ENCODE measurements at regions not wholly inside any gene's neighbourhood (a gene's known extent, or its start where the extent isn't known, plus 50 kb on each side); places are given as distances from the start of the nearest gene placed in this dataset.

DNA sequence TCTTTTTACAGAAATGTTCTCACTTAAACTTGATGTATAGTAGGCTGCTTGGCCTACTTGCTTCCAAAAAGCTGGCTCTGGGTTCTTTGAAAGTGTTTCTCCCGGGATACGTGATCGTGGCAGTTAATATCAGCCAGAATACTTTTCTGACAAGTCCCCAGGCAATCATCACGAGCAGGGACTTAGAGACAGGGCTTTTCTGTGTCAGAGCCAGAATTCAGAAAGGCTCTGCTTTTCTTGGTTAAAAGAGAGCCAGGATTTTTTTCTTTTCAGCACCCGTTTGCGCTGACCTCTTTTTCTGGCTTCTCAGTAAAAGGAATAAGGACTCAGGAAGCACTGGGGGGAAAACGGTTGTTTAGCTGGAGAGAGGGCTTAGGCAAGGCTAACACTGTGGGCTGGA lies 57.8 kb upstream of the ARHGAP5 start:
- no peak for DNase-seq (ENCODE audit: extremely low read depth, low read depth, low spot score)

DNA sequence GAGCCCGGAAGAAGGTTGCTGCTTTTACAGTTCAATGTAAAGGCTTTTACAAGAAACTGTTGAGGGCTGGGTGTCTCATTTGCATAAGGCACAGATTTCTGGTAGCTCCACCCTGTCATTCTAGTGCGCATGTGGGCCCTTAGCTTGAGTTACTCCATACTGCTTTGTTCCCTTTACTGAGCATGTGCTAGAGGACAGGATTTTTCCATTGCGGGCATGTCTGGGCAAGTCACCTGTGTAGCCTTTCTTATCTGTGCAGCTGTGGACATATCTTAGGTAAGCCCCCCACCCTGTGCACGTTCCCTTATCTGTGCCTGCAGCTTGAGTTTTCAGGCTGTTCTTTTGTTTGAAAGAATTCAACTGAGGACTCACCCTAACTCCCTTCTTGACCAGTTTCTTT lies 56.2 kb upstream of the ARHGAP5 start:
- DNase-seq (ENCODE audit: extremely low read depth, low read depth, low spot score) = no peak

DNA sequence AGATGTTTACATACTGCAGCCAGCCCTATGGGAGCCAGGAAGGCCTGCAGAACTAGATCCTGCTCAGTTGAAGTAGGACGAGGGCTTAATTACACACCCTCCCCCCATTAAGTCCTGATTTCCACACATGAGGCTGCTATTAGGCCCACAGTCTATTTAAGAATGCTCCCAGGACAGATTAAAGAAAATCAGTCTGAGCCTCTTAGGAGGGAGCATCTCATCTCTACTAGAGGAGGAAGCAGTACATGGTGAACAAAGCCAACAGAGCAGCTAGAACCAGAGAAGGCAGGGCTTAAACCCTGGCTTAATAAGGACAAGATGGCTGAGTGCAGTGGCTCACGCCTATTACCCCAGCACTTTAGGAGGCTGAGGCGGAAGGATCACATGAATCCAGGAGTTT lies 55.8 kb upstream of the ARHGAP5 start:
- no peak for DNase-seq (ENCODE audit: extremely low read depth, low read depth, low spot score)

DNA sequence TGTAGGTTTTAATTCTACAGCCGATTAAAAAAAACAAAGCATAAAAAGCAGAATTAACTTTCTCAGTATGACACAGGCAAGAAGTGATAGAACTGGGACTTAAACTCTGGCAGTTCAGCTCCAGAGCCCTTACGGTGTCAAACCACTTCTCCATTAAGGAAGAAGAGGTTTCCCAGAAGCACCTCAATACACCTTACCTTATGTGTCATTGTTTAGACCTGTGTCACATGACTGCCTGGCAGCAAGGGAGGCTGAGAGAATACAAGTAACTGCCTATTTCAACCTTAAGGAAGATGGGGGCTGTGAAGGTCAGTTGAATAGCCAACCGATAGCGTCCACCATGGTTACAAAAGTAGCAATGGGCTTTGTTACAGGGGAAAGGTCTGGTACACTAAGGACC lies 54.6 kb upstream of the ARHGAP5 start:
- DNase-seq (ENCODE audit: extremely low read depth, low read depth, low spot score) = no peak

DNA sequence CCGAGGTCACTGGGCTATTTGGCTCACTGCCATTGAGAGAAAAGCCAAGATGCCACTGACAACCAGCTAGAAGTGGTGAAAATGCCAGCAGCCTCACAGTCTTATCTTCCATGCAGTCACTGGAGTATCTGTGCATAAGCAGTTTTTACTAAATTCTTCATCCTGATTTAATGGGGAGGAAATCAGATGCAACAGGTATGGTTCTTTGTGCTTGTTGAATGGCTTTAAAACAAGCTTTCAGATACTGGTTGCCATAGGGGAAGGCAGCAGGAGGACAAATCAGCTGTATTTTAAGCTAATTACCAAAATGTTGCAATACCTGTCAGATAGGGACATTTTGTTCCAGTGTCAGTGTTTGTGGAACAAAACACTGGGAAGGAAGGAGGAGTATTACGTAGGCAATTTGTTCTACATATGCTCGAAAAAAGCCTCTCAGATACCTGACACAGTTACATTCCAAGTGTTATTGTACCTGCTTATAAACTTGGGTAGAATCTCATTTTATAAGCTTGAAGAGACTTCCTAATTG lies 54.1 kb upstream of the ARHGAP5 start:
- DNase-seq (ENCODE audit: extremely low read depth, low read depth, low spot score) = no peak

DNA sequence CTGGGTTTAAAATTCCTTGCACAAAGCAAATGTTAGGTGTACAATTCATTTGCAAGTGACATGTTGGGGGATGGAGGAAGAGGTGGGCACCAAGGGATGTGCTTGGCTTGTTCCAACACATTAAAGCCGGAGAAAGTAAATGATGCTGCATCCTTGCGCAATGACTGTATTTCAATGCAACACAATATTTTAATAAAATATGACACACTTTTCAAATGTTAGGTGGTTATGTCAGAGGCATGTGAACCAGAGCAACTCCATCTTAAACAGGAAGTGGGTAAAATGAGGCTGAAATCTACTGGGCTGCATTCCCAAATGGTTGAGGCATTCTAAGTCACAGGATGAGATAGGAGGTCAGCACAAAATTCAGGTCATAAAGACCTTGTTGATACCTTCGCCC lies 53.6 kb upstream of the ARHGAP5 start:
- no peak for DNase-seq (ENCODE audit: extremely low read depth, low read depth, low spot score)

DNA sequence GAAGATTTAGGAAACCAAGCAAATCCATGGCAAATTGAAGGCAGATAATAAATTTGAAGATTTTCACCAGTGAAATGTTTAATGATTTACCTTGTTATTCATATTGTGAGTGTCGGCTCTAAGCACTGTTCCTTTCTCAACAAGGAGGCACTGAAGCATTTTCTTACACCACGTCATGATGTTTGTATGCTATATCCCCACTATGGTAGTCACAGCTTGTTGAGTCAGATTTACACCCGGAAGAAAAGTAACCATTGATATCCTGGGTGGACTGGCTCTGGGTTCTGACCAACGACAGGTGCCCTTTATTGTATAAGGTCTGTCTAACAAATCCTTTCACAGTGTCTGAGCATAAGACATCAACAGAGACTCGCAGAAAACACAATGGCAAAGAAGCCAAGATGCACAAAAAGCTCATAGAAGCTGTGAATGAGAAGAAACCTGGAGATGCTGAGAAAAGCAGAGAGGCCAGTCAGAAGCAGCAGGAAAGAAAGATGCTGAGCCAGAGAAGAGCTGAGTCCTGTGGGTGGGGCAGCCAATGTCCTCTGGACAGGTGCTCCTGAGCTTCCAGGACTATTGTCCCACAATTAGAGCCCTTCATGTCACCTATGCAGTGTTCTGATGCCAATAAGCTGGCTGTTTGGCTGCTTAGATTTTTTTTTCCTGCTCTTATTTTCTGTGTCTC lies 49.7 kb upstream of the ARHGAP5 start:
- no peak for DNase-seq (ENCODE audit: extremely low read depth, low read depth, low spot score)
